GM10266 (cell line): ENCODE measurements at regions not wholly inside any gene's neighbourhood (a gene's known extent, or its start where the extent isn't known, plus 50 kb on each side); places are given as distances from the start of the nearest gene placed in this dataset.

ENCODE experiments used
- DNase-seq: peaks from one replicate; pipeline ENCODE4 v3.0.0; 2012; ENCODE audit errors: extremely low spot score
- CTCF ChIP-seq: IDR thresholded peaks from 2 replicates; pipeline ENCODE4 v1.5.1; 2012; ENCODE audit warnings: mild to moderate bottlenecking, low read depth; ENCODE audit not compliant: control insufficient read depth, insufficient read depth; ENCODE audit errors: missing control alignments

GRCh38 chr18:68219274-68219673 is 495.6 kb downstream of the TMX3 start:
- DNase-seq, result no peak
- TF ChIP-seq CTCF, result no peak

DNA sequence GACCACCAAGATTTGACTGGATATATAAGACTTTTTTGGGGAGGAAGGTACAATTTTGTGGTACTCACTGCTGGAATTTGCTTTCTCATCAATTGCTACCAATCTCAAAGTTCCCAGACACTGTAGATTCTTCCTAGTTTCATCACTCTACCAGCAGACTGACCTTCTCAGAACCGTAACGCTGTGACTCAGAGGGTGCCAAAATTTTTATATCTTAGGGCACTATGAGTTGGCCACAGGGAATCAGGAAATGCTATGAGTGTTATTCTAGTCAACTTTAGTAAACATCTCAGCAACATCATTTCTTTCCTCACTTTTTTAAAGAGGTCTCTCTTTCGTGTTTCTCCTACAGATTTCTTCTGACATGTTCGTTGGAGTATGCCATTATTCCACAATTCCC is 499.0 kb downstream of the TMX3 start:
- DNase-seq, result no peak

GRCh38 chr18:68186039-68186438 is 528.9 kb downstream of the TMX3 start:
- no peak for TF ChIP-seq CTCF
- DNase-seq, result no peak

More for the DNA sequence above, 499.0 kb downstream of the TMX3 start:
- TF ChIP-seq CTCF, result no peak

DNA sequence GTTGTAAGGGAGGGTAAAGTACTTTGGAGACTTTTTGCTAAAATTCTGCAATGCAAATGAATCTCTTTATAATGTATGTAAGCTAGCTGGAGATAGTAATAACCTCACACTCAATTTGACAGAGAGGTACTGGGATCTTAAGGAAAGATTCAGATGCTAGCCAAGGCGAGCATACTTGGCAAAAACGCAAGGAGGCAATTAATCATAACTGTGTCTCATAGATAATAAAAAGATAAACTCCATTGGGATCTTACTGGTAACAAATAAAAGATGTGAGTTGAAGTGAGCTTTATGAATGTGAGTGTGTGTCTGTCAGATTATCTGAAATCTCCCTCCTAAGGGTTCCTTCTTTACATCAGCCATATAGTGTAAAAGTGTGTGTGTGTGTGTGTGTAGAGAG is 533.0 kb downstream of the TMX3 start:
- no peak for TF ChIP-seq CTCF
- DNase-seq, result no peak

- TF ChIP-seq CTCF, result no peak
- DNase-seq, result no peak
These were observed 535.1 kb downstream of the TMX3 start for GRCh38 chr18:68179811-68180210.

DNA sequence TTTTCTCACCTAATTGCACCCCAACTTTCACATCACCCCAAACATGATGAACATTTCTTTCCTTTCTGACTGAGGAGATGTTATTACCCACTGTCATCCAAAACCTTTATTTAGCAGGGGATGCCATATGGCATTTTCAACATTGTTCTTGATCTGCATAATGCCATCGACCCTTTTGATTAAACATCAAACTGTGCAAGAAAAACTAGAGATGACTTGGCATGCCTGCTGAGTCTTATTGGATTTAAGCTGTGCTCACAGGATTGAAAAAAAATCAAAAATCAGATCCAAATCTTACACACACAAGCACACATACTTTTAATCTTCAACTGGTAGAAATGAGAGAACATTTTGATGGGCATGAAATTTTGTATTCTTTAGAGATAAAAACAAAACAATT is 536.0 kb downstream of the TMX3 start:
- TF ChIP-seq CTCF, result no peak
- no peak for DNase-seq

- DNase-seq, result no peak
These were observed 536.9 kb downstream of the TMX3 start for GRCh38 chr18:68177807-68178702.

More at GRCh38 chr18:68177807-68178702, 536.9 kb downstream of the TMX3 start:
- TF ChIP-seq CTCF, result no peak
